ENCODE measurements at regions not wholly inside any gene's neighbourhood (a gene's known extent, or its start where the extent isn't known, plus 50 kb on each side); places are given as distances from the start of the nearest gene placed in this dataset.

- TF ChIP-seq CTCF (IDR thresholded peaks at IDR 0.05), result no peak
- no peak for TF ChIP-seq POLR2A (IDR thresholded peaks at IDR 0.05)
- no peak for TF ChIP-seq POLR2AphosphoS5 (IDR thresholded peaks at IDR 0.05)
These were observed 436.9 kb downstream of the BUD13 start for GRCh38 chr11:116335891-116336290.
